ENCODE measurements at regions not wholly inside any gene's neighbourhood (a gene's known extent, or its start where the extent isn't known, plus 50 kb on each side); places are given as distances from the start of the nearest gene placed in this dataset.

DNA sequence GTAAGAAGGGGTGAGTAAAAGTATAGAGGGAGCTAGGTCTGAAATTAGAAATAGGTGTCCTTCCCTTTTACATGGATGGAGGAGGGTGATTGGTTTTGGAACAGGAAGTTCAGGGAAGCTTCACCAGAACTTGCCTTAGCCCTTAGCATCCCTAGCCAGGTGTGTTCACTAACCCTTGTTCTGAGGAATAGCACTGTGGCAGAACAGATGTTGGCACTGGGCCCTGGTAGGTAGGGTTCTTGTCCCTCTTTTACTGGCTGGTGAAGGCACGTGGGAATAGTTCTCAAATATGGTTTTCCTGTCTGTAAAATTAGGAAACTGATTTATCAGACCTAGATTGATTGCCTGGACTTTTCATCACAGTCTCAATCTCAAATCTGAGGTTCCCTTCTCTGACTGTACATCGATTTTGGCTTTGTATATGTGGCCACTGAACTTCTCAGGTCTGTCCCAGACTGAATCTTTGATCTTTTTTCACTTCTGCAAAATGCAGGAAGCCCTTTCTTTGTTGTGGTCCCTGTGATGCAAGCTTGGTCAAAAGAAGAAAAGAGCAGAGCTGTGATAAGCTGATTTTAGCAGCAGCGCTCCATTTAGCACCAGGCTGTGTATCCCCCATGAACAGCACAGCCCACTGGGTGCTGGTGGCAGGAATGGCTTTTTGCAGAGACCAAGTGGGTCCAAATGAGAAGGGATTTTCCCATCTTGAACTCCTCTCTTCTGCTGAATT is 86.2 kb upstream of the HTR2A start:
- Mint-ChIP-seq H3K27me3 (peaks cover 0 to 9% (median 2%) of the 10 kb centered on the region in 5 donors), H3K27ac (no peak overlapping the region), H3K9me3 (peaks cover 0 to 2% (median under 1%) of the 10 kb centered on the region in 11 donors), H3K36me3 (no peaks in the 10 kb centered on the region), H3K4me1 (peaks cover 0 to 11% (median 8%) of the 10 kb centered on the region in 7 donors), H3K4me3 (no peak overlapping the region)
- Histone ChIP-seq H3K9me3 (ENCODE audit: control insufficient read depth in 2 of 3, low read length in 3 of 3) (no peaks in the 10 kb centered on the region), H3K36me3 (ENCODE audit: control insufficient read depth in 2 of 3, insufficient read depth in 3 of 3, low read length in 3 of 3) (no peaks in the 10 kb centered on the region), H3K4me1 (ENCODE audit: control insufficient read depth in 2 of 2, insufficient read depth in 2 of 2, low read length in 2 of 2) (no peaks in the 10 kb centered on the region), H3K4me3 (ENCODE audit: low read length) (no peak overlapping the region), H3K27me3 (ENCODE audit: control insufficient read depth in 2 of 2, insufficient read depth in 2 of 2, low read length in 2 of 2) (no peaks in the 10 kb centered on the region), H3K27ac (ENCODE audit: low read depth, low read length) (no peak overlapping the region)
- ChIA-PET CTCF (no interaction called here), POLR2A (no interaction called here)
- no peak for DNase-seq
- ATAC-seq: peak; percentile 64
- intact Hi-C loops (cut with micrococcal nuclease): no loop called here

DNA sequence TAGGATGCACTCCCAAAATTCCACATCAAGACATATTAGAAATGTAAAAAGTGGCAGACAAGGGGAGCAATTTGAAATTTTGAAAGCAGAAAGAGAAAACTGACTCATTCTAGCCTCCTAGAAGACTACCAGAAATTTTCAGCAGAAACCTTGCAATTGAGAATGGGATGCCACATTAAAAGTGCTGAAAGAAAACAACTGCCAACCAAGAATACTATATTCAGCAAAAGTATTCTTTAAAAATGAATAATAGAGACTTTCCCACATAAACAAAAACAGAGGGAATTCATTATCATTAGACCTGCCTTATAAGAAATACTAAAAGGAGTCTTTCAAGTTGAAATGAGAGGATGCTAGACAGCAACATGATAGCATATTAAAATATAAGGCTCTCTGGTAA is 78.3 kb upstream of the HTR2A start:
- Mint-ChIP-seq H3K9me3 (peaks cover 0 to 41% (median 21%) of the 10 kb centered on the region in 11 donors), H3K4me1 (peaks cover 0 to 2% (median 0%) of the 10 kb centered on the region in 7 donors), H3K27me3 (peaks cover 2 to 19% (median 8%) of the 10 kb centered on the region in 5 donors), H3K36me3 (peaks cover 0 to 4% (median 0%) of the 10 kb centered on the region in 5 donors), H3K27ac (no peak overlapping the region), H3K4me3 (no peak overlapping the region)
- no peaks in the 10 kb centered on the region for H3K27me3 ChIP-seq (ENCODE audit: control insufficient read depth in 2 of 2, insufficient read depth in 2 of 2, low read length in 2 of 2)
- peaks cover 0 to 11% (median 0%) of the 10 kb centered on the region in 3 experiments for H3K9me3 ChIP-seq (ENCODE audit: control insufficient read depth in 2 of 3, low read length in 3 of 3)
- intact Hi-C loops (cut with micrococcal nuclease): no loop called here
- no peak overlapping the region for H3K27ac ChIP-seq (ENCODE audit: low read depth, low read length)
- DNase-seq (no peak), ATAC-seq (no peak)
- POLR2A ChIA-PET: no interaction called here
- CTCF ChIA-PET: no interaction called here
- H3K36me3 ChIP-seq (ENCODE audit: control insufficient read depth in 2 of 3, insufficient read depth in 3 of 3, low read length in 3 of 3): no peaks in the 10 kb centered on the region
- no peaks in the 10 kb centered on the region for H3K4me1 ChIP-seq (ENCODE audit: control insufficient read depth in 2 of 2, insufficient read depth in 2 of 2, low read length in 2 of 2)
- H3K4me3 ChIP-seq (ENCODE audit: low read length): no peak overlapping the region

DNA sequence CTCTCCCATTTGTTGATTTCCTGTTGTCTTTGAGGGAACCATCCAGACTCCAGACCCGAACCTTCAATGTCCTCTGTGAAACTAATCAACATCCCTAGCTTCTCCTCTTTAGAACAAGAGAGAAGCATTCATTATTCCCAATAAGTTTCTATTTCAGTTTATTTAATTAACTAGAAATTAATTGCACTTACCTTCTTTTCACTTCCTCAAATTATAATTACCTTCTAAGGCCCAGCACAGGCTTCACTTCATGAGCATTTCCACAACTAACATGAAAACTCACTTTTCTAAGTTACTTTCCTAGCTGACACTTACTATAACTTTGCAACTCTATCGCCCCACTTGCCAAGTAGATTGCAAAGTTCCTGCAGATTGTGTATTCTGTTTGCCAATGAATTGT is 71.6 kb upstream of the HTR2A start:
- no peak overlapping the region for H3K27ac Mint-ChIP-seq
- Histone ChIP-seq H3K27me3 (ENCODE audit: control insufficient read depth in 2 of 2, insufficient read depth in 2 of 2, low read length in 2 of 2) (no peaks in the 10 kb centered on the region), H3K4me3 (ENCODE audit: low read length) (no peak overlapping the region), H3K27ac (ENCODE audit: low read depth, low read length) (no peak overlapping the region), H3K36me3 (ENCODE audit: control insufficient read depth in 2 of 3, insufficient read depth in 3 of 3, low read length in 3 of 3) (no peaks in the 10 kb centered on the region), H3K4me1 (ENCODE audit: control insufficient read depth in 2 of 2, insufficient read depth in 2 of 2, low read length in 2 of 2) (no peaks in the 10 kb centered on the region), H3K9me3 (ENCODE audit: control insufficient read depth in 2 of 3, low read length in 3 of 3) (no peaks in the 10 kb centered on the region)
- intact Hi-C loops (cut with micrococcal nuclease): no loop called here
- no peak overlapping the region for H3K4me3 Mint-ChIP-seq
- ChIA-PET POLR2A (no interaction called here), CTCF (no interaction called here)
- no peaks in the 10 kb centered on the region for H3K36me3 Mint-ChIP-seq
- H3K4me1 Mint-ChIP-seq: peaks cover 0 to 2% (median 0%) of the 10 kb centered on the region in 7 donors
- peaks cover 0 to 6% (median 2%) of the 10 kb centered on the region in 11 donors for H3K9me3 Mint-ChIP-seq
- DNase-seq (no peak), ATAC-seq (no peak)
- peaks cover 0 to 19% (median 11%) of the 10 kb centered on the region in 5 donors for H3K27me3 Mint-ChIP-seq

DNA sequence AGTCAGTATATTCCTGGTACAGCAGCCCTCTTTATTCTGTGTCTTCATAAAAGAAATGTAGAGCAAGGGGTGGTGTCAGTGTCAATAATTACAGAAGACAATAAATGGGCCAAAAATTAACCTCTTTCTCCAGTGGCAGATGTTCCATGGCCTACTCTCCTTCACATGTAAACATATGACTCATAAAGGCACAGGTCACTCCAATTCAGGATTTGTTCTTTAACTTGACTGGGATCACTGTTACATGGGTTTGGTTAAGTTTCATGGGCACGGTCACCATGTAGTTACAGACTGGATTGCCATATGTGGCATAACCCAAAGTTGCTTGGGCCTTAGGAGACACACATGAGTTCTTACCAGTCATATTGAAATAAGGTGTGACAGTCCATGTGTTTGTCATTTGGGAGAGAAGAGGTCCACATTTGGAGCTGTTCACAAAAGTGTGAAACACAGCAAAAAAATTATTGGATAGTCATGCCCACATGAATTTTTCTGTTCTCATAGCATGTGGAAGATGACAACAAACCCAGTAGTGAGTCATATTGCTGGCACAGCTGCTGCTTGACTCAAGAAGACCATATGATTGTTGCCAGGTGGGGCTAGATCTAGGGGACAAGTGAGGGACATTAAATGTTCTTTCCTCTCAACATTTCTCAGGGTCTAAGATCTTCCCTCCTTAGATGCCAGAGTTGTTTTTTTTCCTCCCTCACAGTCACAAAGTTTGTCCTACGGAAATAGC is 68.1 kb upstream of the HTR2A start:
- H3K27me3 Mint-ChIP-seq: peaks cover 0 to 14% (median 5%) of the 10 kb centered on the region in 5 donors
- Histone ChIP-seq H3K27me3 (ENCODE audit: control insufficient read depth in 2 of 2, insufficient read depth in 2 of 2, low read length in 2 of 2) (no peaks in the 10 kb centered on the region), H3K4me1 (ENCODE audit: control insufficient read depth in 2 of 2, insufficient read depth in 2 of 2, low read length in 2 of 2) (no peaks in the 10 kb centered on the region), H3K36me3 (ENCODE audit: control insufficient read depth in 2 of 3, insufficient read depth in 3 of 3, low read length in 3 of 3) (no peaks in the 10 kb centered on the region), H3K4me3 (ENCODE audit: low read length) (no peak overlapping the region), H3K9me3 (ENCODE audit: control insufficient read depth in 2 of 3, low read length in 3 of 3) (no peaks in the 10 kb centered on the region), H3K27ac (ENCODE audit: low read depth, low read length) (no peak overlapping the region)
- ATAC-seq (no peak), DNase-seq (no peak)
- ChIA-PET CTCF (no interaction called here), POLR2A (no interaction called here)
- intact Hi-C loops (cut with micrococcal nuclease): no loop called here
- no peak overlapping the region for H3K4me3 Mint-ChIP-seq
- no peaks in the 10 kb centered on the region for H3K36me3 Mint-ChIP-seq
- H3K4me1 Mint-ChIP-seq: peaks cover 0 to 3% (median 0%) of the 10 kb centered on the region in 7 donors
- H3K27ac Mint-ChIP-seq: no peak overlapping the region
- H3K9me3 Mint-ChIP-seq: peaks cover 0 to 2% (median 0%) of the 10 kb centered on the region in 11 donors

DNA sequence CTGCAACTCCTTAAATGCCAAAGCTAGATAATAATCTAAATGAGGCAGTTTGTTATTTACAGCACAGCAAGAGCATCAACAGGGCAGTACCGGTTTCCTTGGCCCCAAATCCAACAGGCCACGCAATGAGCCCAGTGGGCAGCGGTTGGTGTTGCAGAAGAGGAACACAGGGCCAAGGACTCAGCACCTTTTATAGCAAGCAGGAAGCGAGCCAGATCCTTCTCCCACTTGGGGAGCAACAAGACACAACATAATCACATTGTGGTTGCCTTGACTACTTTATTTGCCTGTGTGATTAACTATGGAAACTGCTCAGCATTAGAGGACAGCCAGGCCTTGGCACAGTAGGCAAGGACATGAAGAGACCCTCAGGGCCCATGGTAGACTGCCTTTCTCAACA is 67.1 kb upstream of the HTR2A start:
- Mint-ChIP-seq H3K27ac (no peak overlapping the region), H3K27me3 (peaks cover 0 to 19% (median 0%) of the 10 kb centered on the region in 5 donors), H3K36me3 (no peaks in the 10 kb centered on the region), H3K4me1 (peaks cover 0 to 3% (median 0%) of the 10 kb centered on the region in 7 donors), H3K4me3 (no peak overlapping the region), H3K9me3 (no peaks in the 10 kb centered on the region)
- DNase-seq: no peak
- no peak overlapping the region for H3K4me3 ChIP-seq (ENCODE audit: low read length)
- ChIA-PET POLR2A (no interaction called here), CTCF (no interaction called here)
- no peaks in the 10 kb centered on the region for H3K4me1 ChIP-seq (ENCODE audit: control insufficient read depth in 2 of 2, insufficient read depth in 2 of 2, low read length in 2 of 2)
- peaks cover 0 to 3% of the 10 kb centered on the region in 2 donors for H3K27me3 ChIP-seq (ENCODE audit: control insufficient read depth in 2 of 2, insufficient read depth in 2 of 2, low read length in 2 of 2)
- no peak overlapping the region for H3K27ac ChIP-seq (ENCODE audit: low read depth, low read length)
- intact Hi-C loops (cut with micrococcal nuclease): no loop called here
- H3K36me3 ChIP-seq (ENCODE audit: control insufficient read depth in 2 of 3, insufficient read depth in 3 of 3, low read length in 3 of 3): no peaks in the 10 kb centered on the region
- H3K9me3 ChIP-seq (ENCODE audit: control insufficient read depth in 2 of 3, low read length in 3 of 3): no peaks in the 10 kb centered on the region
- ATAC-seq: no peak

DNA sequence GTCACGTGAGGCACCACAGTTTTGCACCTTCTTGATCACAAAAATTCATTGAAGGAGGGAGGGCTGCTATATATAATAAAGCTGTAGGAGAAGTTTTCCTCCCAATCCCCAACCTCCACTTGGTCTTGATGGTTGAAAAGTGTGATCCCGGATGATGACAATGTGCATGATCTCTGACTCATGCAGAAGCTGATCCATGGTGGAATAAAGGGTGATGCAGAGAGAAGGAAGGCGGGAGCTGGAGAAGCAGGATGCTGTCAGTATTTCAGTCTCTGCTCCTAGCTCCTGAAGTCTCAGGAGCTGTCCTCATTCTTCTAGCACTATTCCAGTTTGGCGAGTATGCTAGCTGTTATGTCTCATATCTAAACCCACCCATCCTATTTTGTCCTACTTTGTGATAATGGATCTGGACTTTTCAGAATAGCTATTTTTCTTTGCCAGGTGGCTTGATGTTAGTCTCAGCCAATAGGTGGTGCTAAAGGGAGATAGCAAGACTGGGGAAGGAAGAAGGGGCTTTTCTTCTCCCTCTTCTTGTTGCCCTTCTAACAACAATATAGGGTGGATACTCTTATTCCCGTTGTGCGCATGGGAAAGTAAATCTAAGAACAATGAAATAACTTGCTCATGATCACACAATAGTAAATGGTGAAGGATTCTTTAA is 65.6 kb upstream of the HTR2A start:
- H3K27me3 ChIP-seq (ENCODE audit: control insufficient read depth in 2 of 2, insufficient read depth in 2 of 2, low read length in 2 of 2): peaks cover 0 to 3% of the 10 kb centered on the region in 2 donors
- no peaks in the 10 kb centered on the region for H3K36me3 ChIP-seq (ENCODE audit: control insufficient read depth in 2 of 3, insufficient read depth in 3 of 3, low read length in 3 of 3)
- H3K4me3 Mint-ChIP-seq: no peak overlapping the region
- ATAC-seq (no peak), DNase-seq (no peak)
- intact Hi-C loops (cut with micrococcal nuclease): no loop called here
- no peaks in the 10 kb centered on the region for H3K36me3 Mint-ChIP-seq
- H3K9me3 Mint-ChIP-seq: no peaks in the 10 kb centered on the region
- H3K27me3 Mint-ChIP-seq: peaks cover 0 to 17% (median 13%) of the 10 kb centered on the region in 5 donors
- POLR2A ChIA-PET: no interaction called here
- H3K4me3 ChIP-seq (ENCODE audit: low read length): no peak overlapping the region
- no peaks in the 10 kb centered on the region for H3K9me3 ChIP-seq (ENCODE audit: control insufficient read depth in 2 of 3, low read length in 3 of 3)
- no peak overlapping the region for H3K27ac Mint-ChIP-seq
- no peak overlapping the region for H3K27ac ChIP-seq (ENCODE audit: low read depth, low read length)
- H3K4me1 ChIP-seq (ENCODE audit: control insufficient read depth in 2 of 2, insufficient read depth in 2 of 2, low read length in 2 of 2): no peaks in the 10 kb centered on the region
- CTCF ChIA-PET: no interaction called here
- peaks cover 0 to 3% (median 0%) of the 10 kb centered on the region in 7 donors for H3K4me1 Mint-ChIP-seq

Data from naive thymus-derived CD4-positive, alpha-beta T cell (primary cell).